ENCODE measurements at regions not wholly inside any gene's neighbourhood (a gene's known extent, or its start where the extent isn't known, plus 50 kb on each side); places are given as distances from the start of the nearest gene placed in this dataset.

DNA sequence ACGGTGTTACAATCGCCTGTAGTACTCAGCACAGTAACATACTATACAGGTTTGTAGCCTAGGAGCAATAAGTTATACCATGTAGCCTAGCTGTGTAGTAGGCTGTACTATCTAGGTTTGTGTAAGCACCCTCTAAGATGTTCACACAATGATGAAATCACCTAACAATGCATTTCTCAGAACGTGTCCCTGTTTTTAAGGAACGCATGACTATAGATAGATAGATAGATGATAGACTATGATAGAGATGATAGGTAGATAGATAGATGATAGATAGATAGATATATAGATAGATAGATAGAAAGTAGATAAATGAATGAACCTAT lies 203.9 kb downstream of the FAM76B start (continued):
- TF ChIP-seq SIN3A (IDR thresholded peaks at IDR 0.05; ENCODE audit: borderline replicate concordance, low read depth, low read length) (no peak), TAF1 (IDR thresholded peaks at IDR 0.05; ENCODE audit: borderline replicate concordance, low read depth, low read length) (no peak), NRF1 (IDR thresholded peaks at IDR 0.05; ENCODE audit: low read depth, low read length) (no peak), JUND (IDR thresholded peaks at IDR 0.05) (no peak), FOXM1 (IDR thresholded peaks at IDR 0.05; ENCODE audit: low read depth) (no peak)
- TF ChIP-seq, protein P1, sequence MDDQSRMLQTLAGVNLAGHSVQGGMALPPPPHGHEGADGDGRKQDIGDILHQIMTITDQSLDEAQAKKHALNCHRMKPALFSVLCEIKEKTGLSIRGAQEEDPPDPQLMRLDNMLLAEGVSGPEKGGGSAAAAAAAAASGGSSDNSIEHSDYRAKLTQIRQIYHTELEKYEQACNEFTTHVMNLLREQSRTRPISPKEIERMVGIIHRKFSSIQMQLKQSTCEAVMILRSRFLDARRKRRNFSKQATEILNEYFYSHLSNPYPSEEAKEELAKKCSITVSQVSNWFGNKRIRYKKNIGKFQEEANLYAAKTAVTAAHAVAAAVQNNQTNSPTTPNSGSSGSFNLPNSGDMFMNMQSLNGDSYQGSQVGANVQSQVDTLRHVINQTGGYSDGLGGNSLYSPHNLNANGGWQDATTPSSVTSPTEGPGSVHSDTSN (IDR thresholded peaks at IDR 0.05), result no peak

DNA sequence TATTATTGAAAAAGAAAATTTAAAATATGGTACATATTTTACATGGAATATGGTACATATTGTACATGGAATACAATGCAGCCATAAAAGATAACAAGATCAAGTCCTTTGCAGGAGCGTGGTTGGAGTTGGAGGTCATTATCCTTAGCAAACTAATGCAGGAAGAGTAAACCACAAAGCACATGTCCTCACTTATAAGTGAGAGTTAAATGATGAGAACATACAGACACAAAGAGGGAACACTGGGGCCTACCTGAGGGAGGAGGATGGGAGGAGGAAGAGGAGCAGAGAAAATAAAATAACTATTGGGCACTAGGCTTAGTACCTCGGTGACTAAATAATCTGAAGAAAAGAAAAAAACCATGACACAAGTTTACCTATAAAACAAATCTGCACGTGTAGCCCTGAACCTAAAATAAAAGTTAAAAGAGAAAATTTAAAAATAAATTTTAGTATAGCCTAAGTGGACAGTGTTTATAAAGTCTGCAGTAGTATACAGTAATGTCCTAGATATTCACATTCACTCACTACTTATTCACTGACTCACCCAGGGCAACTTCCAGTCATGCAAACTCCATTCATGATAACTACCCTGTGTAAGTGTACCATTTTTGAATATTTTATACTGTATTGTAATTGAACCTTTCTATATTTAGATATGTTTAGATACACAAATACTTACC lies 204.4 kb downstream of the FAM76B start:
- ChIA-PET CTCF (no interaction called here), POLR2A (no interaction called here)
- H4K20me1 ChIP-seq (ENCODE audit: insufficient read depth), result no peaks in the 10 kb centered on the region
- no peaks in the 10 kb centered on the region for H3K27me3 ChIP-seq (ENCODE audit: insufficient read depth)
- no peaks in the 10 kb centered on the region for H3K4me1 ChIP-seq (ENCODE audit: control insufficient read depth in 1 of 2, insufficient read depth in 2 of 2, low read depth in 1 of 2, low read length in 1 of 2)
- no peak overlapping the region for H3K4me2 ChIP-seq
- no peak overlapping the region for H3K4me3 ChIP-seq (ENCODE audit: low read depth in 2 of 2, low read length in 1 of 2)
- no peaks in the 10 kb centered on the region for H3K79me2 ChIP-seq (ENCODE audit: insufficient read depth)
- H3K9me2 ChIP-seq, result no peaks in the 10 kb centered on the region
- H3K27ac ChIP-seq (ENCODE audit: low read depth in 2 of 2, low read length in 1 of 2), result no peak overlapping the region
- no peak for TF ChIP-seq RAD21 (IDR thresholded peaks at IDR 0.05; ENCODE audit: low read length)
- TF ChIP-seq, protein P2, sequence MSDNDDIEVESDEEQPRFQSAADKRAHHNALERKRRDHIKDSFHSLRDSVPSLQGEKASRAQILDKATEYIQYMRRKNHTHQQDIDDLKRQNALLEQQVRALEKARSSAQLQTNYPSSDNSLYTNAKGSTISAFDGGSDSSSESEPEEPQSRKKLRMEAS (IDR thresholded peaks at IDR 0.05; ENCODE audit: low read depth), result no peak
- TF ChIP-seq, protein P3, sequence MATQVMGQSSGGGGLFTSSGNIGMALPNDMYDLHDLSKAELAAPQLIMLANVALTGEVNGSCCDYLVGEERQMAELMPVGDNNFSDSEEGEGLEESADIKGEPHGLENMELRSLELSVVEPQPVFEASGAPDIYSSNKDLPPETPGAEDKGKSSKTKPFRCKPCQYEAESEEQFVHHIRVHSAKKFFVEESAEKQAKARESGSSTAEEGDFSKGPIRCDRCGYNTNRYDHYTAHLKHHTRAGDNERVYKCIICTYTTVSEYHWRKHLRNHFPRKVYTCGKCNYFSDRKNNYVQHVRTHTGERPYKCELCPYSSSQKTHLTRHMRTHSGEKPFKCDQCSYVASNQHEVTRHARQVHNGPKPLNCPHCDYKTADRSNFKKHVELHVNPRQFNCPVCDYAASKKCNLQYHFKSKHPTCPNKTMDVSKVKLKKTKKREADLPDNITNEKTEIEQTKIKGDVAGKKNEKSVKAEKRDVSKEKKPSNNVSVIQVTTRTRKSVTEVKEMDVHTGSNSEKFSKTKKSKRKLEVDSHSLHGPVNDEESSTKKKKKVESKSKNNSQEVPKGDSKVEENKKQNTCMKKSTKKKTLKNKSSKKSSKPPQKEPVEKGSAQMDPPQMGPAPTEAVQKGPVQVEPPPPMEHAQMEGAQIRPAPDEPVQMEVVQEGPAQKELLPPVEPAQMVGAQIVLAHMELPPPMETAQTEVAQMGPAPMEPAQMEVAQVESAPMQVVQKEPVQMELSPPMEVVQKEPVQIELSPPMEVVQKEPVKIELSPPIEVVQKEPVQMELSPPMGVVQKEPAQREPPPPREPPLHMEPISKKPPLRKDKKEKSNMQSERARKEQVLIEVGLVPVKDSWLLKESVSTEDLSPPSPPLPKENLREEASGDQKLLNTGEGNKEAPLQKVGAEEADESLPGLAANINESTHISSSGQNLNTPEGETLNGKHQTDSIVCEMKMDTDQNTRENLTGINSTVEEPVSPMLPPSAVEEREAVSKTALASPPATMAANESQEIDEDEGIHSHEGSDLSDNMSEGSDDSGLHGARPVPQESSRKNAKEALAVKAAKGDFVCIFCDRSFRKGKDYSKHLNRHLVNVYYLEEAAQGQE (IDR thresholded peaks at IDR 0.05; ENCODE audit: low read depth, low read length), result no peak
- H3K9me3 ChIP-seq, result no peaks in the 10 kb centered on the region
- no peak overlapping the region for H3K9ac ChIP-seq
- WGBS (ENCODE audit: low lambda C conversion rate), result 57% methylated on average over 3 of the region's 3 CpGs
- no peak for DNase-seq
- no peak overlapping the region for H2AFZ ChIP-seq (ENCODE audit: low read depth)
- no peaks in the 10 kb centered on the region for H3K36me3 ChIP-seq (replicated peaks in 1 of 2; ENCODE audit: control insufficient read depth in 1 of 2, insufficient read depth in 2 of 2, low read length in 1 of 2)
- no peaks in the 10 kb centered on the region for H3F3A ChIP-seq (replicated peaks; ENCODE audit: insufficient read depth)

DNA sequence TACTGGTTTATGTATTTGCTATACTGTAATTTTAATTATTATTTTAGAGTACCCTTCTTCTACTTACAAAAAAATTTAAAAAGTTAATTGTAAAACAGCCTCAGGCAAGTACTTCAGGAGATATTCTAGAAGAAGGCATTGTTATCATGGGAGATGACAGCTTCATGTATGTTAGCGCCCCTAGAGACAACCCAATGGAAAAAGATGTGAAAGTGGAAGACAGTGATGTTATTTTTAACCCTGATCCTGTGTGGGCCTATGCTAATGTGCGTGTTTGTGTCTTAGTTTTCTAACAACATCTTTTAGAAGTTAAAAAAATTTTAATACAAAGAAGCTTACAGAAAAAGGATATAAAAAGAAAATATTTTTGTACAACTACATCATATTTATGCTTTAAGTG lies 205.0 kb downstream of the FAM76B start:
- 67% methylated on average over 2 of the region's 2 CpGs for WGBS (ENCODE audit: low lambda C conversion rate)
- Histone ChIP-seq H3K9me3 (no peaks in the 10 kb centered on the region), H3K4me3 (ENCODE audit: low read depth in 2 of 2, low read length in 1 of 2) (no peak overlapping the region), H3K79me2 (ENCODE audit: insufficient read depth) (no peaks in the 10 kb centered on the region), H4K20me1 (ENCODE audit: insufficient read depth) (no peaks in the 10 kb centered on the region), H3K36me3 (replicated peaks in 1 of 2; ENCODE audit: control insufficient read depth in 1 of 2, insufficient read depth in 2 of 2, low read length in 1 of 2) (no peaks in the 10 kb centered on the region), H2AFZ (ENCODE audit: low read depth) (no peak overlapping the region), H3K9me2 (no peaks in the 10 kb centered on the region), H3F3A (replicated peaks; ENCODE audit: insufficient read depth) (no peaks in the 10 kb centered on the region), H3K27ac (ENCODE audit: low read depth in 2 of 2, low read length in 1 of 2) (no peak overlapping the region), H3K4me2 (no peak overlapping the region), H3K27me3 (ENCODE audit: insufficient read depth) (no peaks in the 10 kb centered on the region), H3K4me1 (ENCODE audit: control insufficient read depth in 1 of 2, insufficient read depth in 2 of 2, low read depth in 1 of 2, low read length in 1 of 2) (no peaks in the 10 kb centered on the region), H3K9ac (no peak overlapping the region)
- CTCF ChIA-PET, result no interaction called here
- POLR2A ChIA-PET, result no interaction called here
- TF ChIP-seq, protein P1 (IDR thresholded peaks at IDR 0.05), result no peak
- TF ChIP-seq NFIC (IDR thresholded peaks at IDR 0.05; ENCODE audit: borderline replicate concordance) (no peak), RAD21 (IDR thresholded peaks at IDR 0.05; ENCODE audit: low read length) (no peak), GABPA (IDR thresholded peaks at IDR 0.05; ENCODE audit: low read depth) (no peak), EP300 (IDR thresholded peaks at IDR 0.05; ENCODE audit: borderline replicate concordance in 1 of 2, low read depth in 1 of 2, low read length in 1 of 2) (no peak), FOSL2 (IDR thresholded peaks at IDR 0.05; ENCODE audit: borderline replicate concordance, low read depth) (no peak), RXRA (IDR thresholded peaks at IDR 0.05; ENCODE audit: borderline replicate concordance, low read depth) (no peak), TCF12 (IDR thresholded peaks at IDR 0.05) (no peak), ELF1 (IDR thresholded peaks at IDR 0.05) (no peak), FOXM1 (IDR thresholded peaks at IDR 0.05; ENCODE audit: low read depth) (no peak), CHD2 (IDR thresholded peaks at IDR 0.05; ENCODE audit: low read length, partially characterized antibody) (no peak), FOXJ3 (CRISPR knock-in tag; IDR thresholded peaks at IDR 0.05) (no peak), RCOR1 (IDR thresholded peaks at IDR 0.05; ENCODE audit: low read length) (no peak), MEF2A (IDR thresholded peaks at IDR 0.05; ENCODE audit: borderline replicate concordance, low read depth) (no peak)
- TF ChIP-seq, protein P4, sequence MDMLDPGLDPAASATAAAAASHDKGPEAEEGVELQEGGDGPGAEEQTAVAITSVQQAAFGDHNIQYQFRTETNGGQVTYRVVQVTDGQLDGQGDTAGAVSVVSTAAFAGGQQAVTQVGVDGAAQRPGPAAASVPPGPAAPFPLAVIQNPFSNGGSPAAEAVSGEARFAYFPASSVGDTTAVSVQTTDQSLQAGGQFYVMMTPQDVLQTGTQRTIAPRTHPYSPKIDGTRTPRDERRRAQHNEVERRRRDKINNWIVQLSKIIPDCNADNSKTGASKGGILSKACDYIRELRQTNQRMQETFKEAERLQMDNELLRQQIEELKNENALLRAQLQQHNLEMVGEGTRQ (IDR thresholded peaks at IDR 0.05; ENCODE audit: borderline replicate concordance, low read depth, low read length), result no peak
- DNase-seq, result no peak
